22Rv1 (cell line): ENCODE measurements at regions not wholly inside any gene's neighbourhood (a gene's known extent, or its start where the extent isn't known, plus 50 kb on each side); places are given as distances from the start of the nearest gene placed in this dataset.

Experiments
- H3K27ac ChIP-seq: fragments of 450-650 bp; 2 replicates; pipeline ENCODE4 v1.5.1; 2017
- CTCF ChIP-seq: fragments of 450-650 bp; IDR thresholded peaks from 2 replicates; pipeline ENCODE4 v1.5.1; 2017; ENCODE audit warnings: mild to moderate bottlenecking
- ZFX ChIP-seq: fragments of 450-650 bp; IDR thresholded peaks from 2 replicates; pipeline ENCODE4 v1.6.1; 2017; ENCODE audit warnings: antibody characterized with exemption, borderline replicate concordance

GRCh38 chr2:172204762-172205161 lies 102.1 kb upstream of the DLX2 start:
- H3K27ac ChIP-seq = no peak overlapping the region
- no peak for TF ChIP-seq CTCF
- TF ChIP-seq ZFX = no peak

- TF ChIP-seq ZFX (no peak), CTCF (no peak)
- H3K27ac ChIP-seq = no peak overlapping the region
Measured at GRCh38 chr2:172205292-172205691, 102.6 kb upstream of the DLX2 start.

- no peak for TF ChIP-seq ZFX
- TF ChIP-seq CTCF = no peak
- H3K27ac ChIP-seq = no peak overlapping the region
Measured at GRCh38 chr2:172207911-172208310, 105.2 kb upstream of the DLX2 start.

- no peak for TF ChIP-seq CTCF
- no peak for TF ChIP-seq ZFX
- H3K27ac ChIP-seq = no peak overlapping the region
Measured at GRCh38 chr2:172208791-172209325, 106.2 kb upstream of the DLX2 start.

GRCh38 chr2:172210599-172210998 lies 107.9 kb upstream of the DLX2 start:
- TF ChIP-seq ZFX (no peak), CTCF (no peak)
- no peak overlapping the region for H3K27ac ChIP-seq

- no peak overlapping the region for H3K27ac ChIP-seq
- TF ChIP-seq ZFX = no peak
- TF ChIP-seq CTCF = no peak
Measured at GRCh38 chr2:172211512-172211911, 108.8 kb upstream of the DLX2 start.

GRCh38 chr2:172213116-172213860 lies 110.6 kb upstream of the DLX2 start:
- TF ChIP-seq ZFX (no peak), CTCF (no peak)
- no peak overlapping the region for H3K27ac ChIP-seq
